Hematopoietic multipotent progenitor cell (in vitro differentiated cells): ENCODE measurements at regions not wholly inside any gene's neighbourhood (a gene's known extent, or its start where the extent isn't known, plus 50 kb on each side); places are given as distances from the start of the nearest gene placed in this dataset.
A peak's percentile ranks its signal among the peaks of the same experiment; 100 is the strongest.

ENCODE experiments used
- DNase-seq, 3 donors: peaks; one replicate each; pipeline ENCODE4 v3.0.0-alpha.2; 2011 to 2015; ENCODE audit warnings: low read depth in 2 of 3, low spot score in 2 of 3

DNA sequence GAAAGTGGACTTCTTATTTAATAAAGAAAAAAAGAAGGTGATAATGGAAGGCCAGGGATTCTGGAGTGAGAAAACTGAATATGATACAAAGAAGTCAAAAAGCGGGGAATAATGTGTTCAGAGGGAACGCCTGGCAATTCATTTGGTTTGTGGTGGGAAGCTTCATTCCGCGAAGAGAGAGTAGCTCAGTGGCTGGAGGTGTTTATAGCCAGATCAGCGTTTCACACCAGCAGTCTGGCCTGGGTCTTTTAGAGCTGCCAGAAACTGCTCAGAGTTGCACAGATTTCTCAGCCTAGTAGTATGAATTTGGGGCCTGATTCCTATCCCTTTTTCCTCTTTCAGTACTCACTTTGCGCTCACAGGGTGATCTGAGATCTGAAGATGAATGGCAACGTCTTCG lies 67.8 kb upstream of the IPO9 start:
- no peak for DNase-seq

DNA sequence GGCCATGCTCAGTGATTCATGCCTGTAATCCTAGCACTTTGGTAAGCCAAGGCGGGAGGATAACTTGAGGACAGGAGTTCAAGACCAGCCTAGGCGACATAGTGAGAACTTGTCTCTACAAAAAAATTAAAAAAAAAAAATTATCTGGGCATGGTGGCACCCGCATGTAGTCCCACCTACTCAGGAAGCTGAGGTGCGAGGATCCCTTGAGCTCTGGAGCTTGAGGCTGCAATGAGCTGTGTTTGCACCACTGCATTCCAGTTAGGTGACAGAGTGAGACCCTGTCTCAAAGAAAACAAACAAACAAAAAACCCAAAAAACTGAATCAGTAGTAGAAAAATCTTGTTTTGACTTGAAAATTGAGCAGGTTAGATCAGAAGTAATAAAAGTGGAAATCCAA lies 67.1 kb upstream of the IPO9 start:
- no peak for DNase-seq

DNA sequence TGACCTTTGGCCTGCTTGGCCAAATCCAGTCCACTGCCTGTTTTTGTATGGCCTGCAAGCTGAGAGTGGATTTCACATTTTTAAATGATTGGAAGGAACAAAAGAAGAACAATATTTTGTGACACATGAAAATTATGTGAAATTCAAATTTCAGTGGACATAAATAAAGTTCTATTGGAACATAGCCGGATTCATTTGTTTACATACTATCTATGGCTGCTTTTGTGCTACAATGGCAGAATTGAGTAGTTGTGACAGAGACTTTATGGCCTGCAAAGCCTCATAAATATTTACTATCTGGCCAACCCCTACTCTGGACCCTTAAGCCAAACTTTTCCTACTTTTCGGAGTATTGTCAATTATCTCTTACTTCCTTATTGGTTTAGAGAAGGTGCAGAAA lies 66.6 kb upstream of the IPO9 start:
- no peak for DNase-seq

DNA sequence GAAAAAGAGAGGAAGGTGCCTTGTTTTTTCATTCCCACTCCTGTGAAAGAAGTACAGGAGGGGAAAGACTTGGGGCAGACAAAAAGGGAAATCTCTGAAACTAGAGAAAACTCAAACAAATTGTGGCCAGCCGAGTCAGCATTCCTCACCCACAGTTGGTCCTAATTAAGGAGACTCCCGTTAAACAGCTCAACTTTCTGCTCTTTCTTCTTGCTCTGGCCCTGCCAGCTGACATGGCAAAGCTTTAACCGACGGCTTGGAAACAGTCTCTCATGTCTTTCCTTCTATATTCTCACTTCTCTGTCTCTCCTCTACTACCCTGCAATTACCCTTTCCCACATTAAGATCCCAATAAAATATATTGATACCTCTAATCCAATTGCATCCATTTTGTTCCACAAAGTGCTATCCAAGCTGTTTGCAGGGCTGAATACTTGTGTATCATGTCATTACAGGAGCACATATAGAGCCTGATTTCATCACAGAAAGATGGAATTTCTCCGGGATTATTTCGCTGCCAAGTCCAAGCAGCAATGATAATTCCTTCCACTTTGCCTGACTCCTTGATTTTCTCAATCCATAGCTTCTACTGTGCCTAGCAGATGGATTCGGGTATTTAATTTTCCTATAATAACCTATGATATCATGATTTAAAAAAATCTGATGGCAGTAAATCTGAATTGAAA lies 65.4 kb upstream of the IPO9 start:
- no peak for DNase-seq

DNA sequence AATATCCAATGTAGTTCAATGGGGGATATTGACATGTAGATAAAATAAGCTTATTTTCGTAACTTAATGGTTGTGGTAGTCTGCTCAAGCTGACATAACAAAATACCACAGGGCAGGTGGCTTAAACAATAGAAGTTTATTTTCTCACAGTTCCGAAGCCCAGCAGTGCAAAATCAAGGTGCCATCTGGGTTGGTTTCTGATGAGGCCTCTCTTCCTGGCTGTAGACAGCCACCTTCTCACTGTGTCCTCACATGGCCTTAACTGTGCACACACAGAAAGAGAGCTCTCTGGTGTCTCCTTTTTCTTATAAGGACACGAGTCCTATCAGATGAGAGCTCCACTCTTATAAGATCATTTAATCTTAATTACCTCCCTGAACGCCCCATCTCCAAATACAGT lies 64.8 kb upstream of the IPO9 start:
- DNase-seq: no peak

DNA sequence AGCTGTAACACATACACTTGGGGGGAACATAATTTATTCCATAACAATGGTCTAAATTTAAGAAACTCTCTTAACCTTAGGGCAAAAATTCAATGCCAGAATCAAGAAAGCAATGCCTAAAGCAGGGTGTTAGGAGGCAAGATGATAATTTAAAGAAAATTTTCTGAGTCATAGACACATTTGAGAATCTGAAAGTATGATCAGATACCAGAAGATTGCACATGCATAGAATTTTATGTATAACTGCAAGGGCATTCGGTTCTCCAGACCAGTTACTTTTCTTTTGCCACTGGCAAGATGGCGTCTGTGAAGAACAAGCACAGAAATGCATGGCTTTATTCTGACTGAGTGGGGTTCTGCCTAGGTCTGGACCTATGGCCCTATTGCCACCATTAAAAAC lies 64.4 kb upstream of the IPO9 start:
- no peak for DNase-seq

DNA sequence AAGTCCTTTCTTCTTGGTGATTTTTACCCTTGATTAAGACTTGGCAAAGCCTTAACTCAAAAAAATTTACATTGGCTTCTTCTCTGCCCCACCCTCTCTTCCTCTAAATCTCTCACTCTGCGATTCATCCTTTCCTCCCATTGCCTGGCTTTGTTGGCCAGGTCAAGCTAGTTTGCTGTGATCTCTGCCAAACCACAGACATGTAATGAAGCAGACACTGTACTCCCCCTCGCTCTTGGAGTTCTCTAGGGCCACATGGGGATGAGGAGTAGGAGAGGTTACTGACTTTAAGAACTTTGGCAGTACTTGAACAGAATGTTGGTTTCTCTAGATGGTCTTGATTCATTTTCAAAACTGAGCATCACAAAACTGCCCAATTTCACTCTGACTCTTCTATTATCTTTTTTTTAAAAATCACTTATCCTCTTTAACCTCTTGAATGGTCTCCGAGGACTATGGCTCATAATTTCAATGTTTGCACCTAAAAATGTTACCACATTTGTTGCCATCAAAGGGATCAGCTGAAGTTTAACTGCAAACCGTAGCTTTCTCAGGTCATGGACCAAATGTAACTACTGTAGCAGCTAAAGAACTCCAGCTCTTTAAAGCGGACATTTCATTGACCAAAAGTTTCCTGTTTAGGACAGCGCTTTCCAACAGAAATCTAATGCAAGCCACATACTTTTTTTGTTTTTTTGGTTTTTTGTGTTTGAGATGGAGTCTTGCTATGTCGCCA lies 62.7 kb upstream of the IPO9 start:
- DNase-seq: no peak

DNA sequence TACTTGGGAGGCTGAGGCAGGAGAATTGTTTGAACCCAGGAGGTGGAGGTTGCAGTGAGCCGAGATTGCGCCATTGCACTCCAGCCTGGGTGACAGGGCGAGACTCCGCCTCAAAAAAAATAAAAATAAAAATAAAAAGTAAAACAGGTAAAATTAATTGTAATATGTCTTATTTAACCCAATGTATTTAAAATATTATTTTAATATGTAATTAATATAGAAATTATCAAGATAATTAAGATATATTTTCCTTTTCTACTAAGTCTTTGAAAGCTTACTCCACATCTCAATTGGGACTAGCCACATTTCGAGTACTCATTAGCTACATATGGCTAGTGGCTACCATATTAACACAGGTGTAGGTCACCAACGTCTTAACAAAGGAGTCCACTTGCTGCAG lies 61.6 kb upstream of the IPO9 start:
- DNase-seq: no peak

DNA sequence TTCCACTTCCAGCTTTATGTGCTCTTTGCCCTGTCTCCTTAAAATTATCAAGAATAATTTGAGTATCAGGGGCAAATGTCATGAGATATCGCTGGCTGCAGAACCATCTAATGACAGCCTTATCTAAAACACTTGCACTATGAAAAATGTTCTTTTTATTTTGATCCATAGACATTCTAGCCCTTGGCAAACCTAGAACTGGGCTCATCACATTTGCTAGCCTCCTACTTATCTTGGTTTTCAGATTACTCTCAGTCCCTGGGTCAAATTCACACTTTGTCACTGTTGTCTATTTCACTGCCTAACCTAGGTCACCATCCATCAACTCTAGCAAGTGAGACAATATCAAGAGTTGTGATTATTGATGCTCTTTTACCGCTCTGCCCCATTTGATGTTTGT lies 59.9 kb upstream of the IPO9 start:
- DNase-seq: no peak

DNA sequence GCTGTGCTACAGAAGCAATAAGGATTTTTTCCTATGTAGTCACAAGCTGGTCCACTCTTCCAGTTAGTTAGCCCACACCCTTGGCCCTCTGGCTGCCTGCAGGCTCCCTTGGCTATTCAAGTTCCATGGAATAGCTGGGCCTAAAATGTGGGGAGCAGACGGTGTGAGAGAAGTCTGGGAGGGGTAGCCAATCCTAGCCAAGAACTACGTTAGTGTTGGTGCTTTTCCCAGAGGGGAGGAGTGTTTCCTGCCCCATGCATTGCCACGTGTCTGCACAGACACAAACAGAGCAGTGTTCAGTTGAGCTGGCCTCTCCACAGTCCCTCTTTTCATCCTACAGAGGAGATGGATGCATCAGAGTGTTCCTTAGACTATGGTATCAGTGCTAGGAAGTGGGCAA lies 59.0 kb upstream of the IPO9 start:
- DNase-seq: no peak

DNA sequence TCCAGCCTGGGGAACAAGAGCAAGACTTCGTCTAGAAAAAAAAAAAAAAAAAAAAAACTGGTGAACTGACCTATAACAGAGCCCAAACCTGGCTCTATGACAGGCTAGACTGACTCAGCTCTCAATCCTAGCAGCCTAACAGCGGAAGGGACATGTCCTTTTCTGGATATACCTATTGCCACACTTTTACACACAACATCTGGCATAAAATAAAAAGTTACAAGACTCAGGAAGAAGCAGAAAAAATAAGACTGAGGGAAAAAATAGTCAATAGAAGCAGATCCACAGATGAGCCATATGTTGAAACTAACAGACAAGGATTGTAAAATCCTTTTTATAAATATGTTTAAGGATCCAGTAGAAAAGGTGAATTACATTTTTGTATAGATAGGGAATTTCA lies 57.5 kb upstream of the IPO9 start:
- DNase-seq: peak in 1 of 3 donors; percentile 34

DNA sequence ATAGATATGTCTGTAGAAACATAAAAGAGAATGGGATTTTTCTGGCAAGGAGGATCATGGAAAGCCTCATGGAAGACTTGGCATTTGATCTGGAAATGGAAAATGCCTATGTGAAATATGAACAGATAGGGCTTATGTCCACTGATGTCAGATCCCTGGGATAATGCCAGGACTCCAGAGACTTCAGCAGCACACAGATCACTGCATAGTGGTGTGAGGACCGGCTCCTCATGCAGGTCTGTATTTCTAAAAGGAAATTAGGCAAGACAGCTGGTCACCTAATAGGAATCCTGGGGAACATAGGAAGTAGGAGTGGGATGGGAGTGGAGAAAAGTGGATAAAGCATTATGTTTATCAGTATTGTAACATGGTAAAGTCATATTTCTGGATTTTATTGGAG lies 56.8 kb upstream of the IPO9 start:
- DNase-seq: no peak

DNA sequence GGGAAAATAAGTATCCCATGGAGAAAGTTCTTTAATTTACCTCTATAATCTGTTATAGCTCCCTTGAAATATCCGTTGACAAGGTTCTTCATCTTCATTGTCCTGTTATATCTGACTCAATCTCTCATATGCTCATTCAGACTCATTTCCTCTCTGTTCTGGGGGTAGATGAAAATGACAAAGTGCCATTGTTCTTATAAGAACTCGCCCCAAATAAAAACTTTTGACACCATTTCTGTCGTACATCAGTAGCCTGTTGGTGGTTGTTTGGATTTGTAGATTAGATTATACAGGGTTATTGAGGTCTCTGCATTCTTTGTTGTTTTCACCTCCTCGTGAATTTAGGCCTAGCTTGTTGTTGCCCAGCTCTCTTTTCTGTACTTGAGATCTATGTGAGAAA lies 55.2 kb upstream of the IPO9 start:
- DNase-seq: no peak

DNA sequence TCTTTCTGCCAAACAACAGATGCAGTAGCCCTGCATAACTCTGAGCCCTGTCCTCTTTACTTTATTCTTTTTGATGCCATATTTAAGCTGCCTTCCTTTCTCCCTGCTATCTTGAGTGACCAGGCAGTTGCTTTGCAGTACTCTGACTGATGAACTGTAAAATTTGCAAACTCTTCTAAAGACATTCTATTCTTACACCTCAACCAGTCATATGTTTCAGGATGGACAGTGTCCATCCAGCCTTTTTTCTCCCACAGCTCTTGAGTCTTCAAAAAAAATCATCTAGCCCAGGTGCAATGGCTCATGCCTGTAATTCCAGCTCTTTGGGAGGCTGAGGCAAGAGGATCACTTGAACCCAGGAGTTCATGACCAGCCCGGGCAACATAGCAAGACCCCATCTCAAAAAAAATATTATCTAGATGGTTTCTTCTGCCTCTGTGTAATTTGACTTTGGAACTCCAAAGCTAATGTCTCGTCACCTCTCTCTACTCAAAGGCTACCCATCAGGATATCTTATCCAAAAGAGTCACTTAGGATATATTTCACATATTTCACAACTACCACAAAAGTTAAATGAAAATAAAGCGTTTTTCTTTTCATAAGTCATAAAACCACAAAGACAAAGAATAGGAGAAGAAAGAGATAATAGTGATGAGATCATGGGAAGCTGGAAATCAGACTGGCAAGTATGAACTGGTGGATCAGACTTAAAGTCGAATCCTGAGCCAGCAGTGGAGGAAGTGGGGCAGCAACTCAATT lies 54.6 kb upstream of the IPO9 start:
- DNase-seq: no peak

DNA sequence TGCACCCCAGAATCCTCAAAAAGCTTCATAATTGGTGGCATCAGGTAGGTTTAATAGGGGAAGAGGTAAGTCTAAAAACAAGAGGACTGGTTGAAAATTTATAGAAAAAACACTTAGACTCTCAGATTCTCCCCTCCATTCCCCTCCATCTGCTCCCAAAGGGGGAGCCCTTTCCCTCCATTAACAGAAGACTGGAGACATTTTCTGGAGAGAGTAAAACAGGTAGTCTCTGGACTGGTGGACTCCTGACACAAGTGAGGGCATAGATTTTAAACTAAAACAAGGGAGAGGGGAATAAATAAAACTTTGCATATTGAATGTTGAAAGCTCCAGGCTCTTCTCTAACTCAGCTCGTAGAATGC lies 54.0 kb upstream of the IPO9 start:
- no peak for DNase-seq

DNA sequence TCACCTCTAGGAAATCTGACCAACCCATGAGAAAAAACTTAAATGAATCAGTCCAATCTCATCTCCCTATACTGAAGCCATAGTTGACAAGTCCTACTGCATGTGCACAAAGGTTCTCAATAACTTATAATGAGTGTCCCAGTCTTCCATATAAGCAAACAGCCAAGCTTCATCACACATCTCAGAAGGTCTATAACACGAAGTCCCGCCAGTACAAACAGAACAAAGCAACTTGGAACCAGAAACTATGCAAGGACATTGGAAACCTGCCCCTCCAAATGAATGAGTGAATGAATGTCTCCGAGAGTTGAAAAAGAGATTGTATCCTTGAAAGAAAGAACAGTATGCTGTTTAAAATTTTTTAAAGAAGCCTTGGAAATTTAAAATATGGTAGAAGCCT lies 53.6 kb upstream of the IPO9 start:
- DNase-seq: no peak

DNA sequence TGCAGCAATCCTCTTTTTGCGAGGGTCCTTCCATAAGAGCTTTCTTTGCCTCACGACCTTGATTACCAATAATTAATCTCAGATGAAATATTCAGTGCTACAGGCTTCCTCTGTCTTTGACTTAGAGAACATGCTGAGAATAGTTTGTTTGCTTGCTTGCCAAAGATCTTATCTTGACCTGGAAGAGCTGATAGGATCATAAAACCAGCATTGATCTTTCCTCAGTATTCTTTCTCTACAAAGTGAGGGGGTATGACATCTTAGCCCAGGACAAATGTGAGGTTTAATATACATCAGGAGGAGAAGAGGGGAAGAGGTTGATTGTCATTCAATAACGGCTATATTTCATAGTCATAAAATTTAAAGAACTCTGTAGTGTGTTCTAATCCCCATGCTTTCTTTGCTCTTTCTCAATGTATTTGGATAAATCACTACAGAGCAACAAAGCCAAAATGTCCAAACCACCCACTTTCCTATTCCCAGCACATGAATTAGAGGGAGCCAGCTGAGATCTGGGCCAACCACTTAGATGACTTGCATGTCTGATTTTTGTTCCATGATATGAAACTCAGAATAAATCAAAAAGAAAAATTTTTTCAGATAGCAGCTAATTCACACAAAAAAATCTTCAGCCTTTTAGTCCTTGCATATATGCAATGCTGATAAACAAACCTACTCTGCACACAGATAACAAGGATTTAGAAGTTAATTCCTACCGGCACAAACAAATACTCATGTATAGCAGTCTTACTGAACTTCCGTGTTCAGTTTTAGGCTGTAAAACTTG lies 50.5 kb upstream of the IPO9 start:
- DNase-seq: no peak
